ENCODE measurements at regions not wholly inside any gene's neighbourhood (a gene's known extent, or its start where the extent isn't known, plus 50 kb on each side); places are given as distances from the start of the nearest gene placed in this dataset.

DNA sequence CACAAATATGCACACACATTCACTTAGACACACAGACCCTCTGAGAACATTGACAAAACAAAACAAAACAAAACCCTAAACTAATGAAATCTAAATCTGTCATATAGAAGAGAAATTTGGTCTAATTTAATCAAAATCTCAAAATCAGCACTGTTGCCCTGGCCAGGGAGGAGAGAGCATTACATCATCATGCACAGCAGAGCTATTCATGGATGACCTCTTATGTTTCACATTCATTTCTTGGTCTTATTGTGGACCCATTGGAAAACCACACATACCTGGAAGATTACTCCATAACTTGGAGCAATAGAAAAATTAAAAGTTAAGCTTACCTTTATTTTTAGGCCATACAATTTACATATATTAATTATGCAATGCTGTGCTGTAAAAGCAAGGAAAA, 1223.6 kb upstream of the GJE1 start:
- in situ Hi-C loops (cut with MboI; ENCODE audit: low pct_unique_long_range_greater_than_20kb, low sequenced_read_pairs, unreplicated experiment): no loop called here
- no peak for TF ChIP-seq CTCF (IDR thresholded peaks at IDR 0.05; ENCODE audit: extremely low read depth, insufficient read depth, missing control alignments)

GRCh38 chr6:140908505-140908904, 1224.2 kb upstream of the GJE1 start:
- TF ChIP-seq CTCF (IDR thresholded peaks at IDR 0.05; ENCODE audit: extremely low read depth, insufficient read depth, missing control alignments): no peak
- DNase-seq (ENCODE audit: low spot score): no peak
- in situ Hi-C loops (cut with MboI; ENCODE audit: low pct_unique_long_range_greater_than_20kb, low sequenced_read_pairs, unreplicated experiment): no loop called here

More for the DNA sequence above, 1223.6 kb upstream of the GJE1 start:
- DNase-seq (ENCODE audit: low spot score): no peak

GRCh38 chr6:140907235-140907634, 1225.5 kb upstream of the GJE1 start:
- no peak for TF ChIP-seq CTCF (IDR thresholded peaks at IDR 0.05; ENCODE audit: extremely low read depth, insufficient read depth, missing control alignments)
- DNase-seq (ENCODE audit: low spot score): no peak
- in situ Hi-C loops (cut with MboI; ENCODE audit: low pct_unique_long_range_greater_than_20kb, low sequenced_read_pairs, unreplicated experiment): no loop called here

DNA sequence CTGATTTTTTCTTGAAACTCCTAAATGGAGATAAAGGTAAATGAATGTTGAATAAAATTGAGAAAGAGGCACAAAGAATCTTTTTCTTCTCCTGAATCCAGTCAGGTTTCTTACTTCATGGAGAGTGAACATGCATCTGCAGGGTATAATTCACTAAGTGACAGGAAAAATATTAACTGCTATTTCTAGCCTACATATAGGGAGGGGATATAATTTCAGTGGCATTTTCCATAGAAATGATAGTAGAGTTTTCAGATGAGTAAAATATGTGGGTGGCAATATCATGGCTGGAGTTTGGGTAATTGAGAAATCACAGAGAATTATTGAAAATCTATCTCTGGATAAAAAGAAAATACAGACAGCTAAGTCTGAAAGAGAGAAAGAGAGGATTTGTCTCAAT, 1227.0 kb upstream of the GJE1 start:
- no peak for DNase-seq (ENCODE audit: low spot score)
- in situ Hi-C loops (cut with MboI; ENCODE audit: low pct_unique_long_range_greater_than_20kb, low sequenced_read_pairs, unreplicated experiment): no loop called here
- no peak for TF ChIP-seq CTCF (IDR thresholded peaks at IDR 0.05; ENCODE audit: extremely low read depth, insufficient read depth, missing control alignments)

DNA sequence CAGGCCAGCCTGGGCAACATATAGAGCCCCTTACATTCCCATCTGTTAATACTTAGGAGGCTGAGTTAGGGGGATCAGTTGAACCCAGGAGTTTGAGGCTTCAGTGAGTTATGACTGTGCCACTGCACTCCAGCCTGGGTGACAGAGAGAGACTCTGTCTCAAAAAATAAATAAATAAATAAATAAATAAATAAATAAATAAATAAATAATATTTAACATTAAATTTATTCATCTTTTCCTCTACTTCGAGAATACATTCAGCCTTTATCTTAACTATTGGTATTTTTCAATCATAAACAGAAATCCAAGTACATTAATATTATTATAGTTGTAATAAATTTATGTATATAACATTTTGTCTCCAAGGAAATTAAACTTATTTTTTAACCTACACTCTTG, 1227.7 kb upstream of the GJE1 start:
- in situ Hi-C loops (cut with MboI; ENCODE audit: low pct_unique_long_range_greater_than_20kb, low sequenced_read_pairs, unreplicated experiment): no loop called here
- DNase-seq (ENCODE audit: low spot score): no peak
- no peak for TF ChIP-seq CTCF (IDR thresholded peaks at IDR 0.05; ENCODE audit: extremely low read depth, insufficient read depth, missing control alignments)

DNA sequence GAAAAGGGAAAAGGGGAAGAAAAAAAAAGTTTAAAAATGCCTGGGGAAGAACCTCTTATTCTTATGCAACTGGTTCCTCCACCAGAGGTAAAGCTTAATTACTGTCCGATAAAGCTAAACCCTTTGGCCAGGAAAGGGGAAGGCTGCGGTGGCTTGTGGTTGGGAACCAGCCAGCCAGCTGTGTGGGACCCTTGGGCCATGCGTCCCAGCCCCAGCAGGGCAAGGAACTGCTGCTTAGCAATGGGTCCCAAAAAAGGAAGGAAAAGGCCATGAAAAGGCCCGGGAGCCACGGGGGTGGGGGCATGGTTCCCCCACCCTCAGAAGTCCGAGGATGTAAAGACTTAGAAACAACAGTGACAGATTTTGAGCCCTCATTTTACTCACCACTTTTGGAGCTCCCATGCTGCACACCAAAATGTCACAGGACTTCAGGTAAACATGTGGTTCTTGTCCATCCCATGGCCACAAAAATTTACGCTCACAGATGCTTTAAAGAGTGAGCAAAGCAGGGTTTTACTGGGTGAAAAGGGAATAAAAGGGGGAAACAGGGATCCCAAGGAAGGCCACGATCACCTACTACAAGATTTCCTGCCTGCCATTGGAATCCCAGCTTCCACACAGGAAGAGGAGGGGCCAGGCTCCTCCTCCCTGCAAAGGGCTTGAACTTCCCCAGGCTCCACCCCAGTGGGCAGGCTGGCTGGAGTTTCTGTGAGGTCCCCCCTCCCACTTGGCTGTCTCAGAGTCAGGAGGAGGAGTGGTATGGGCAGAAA, 1234.7 kb upstream of the GJE1 start:
- no peak for TF ChIP-seq CTCF (IDR thresholded peaks at IDR 0.05; ENCODE audit: extremely low read depth, insufficient read depth, missing control alignments)
- no peak for DNase-seq (ENCODE audit: low spot score)
- in situ Hi-C loops (cut with MboI; ENCODE audit: low pct_unique_long_range_greater_than_20kb, low sequenced_read_pairs, unreplicated experiment): no loop called here
